Adrenal gland (tissue), 9 donors: ENCODE measurements at regions not wholly inside any gene's neighbourhood (a gene's known extent, or its start where the extent isn't known, plus 50 kb on each side); places are given as distances from the start of the nearest gene placed in this dataset.

ENCODE experiments used
- DNase-seq, 7 donors: peaks; one replicate each; pipeline ENCODE4 v3.0.0-alpha.2; 2019 to 2020
- H3K27ac ChIP-seq, 5 donors: fragments of 200-600 bp; sonication (generic) in 4 of 5; 1 replicate in 3 of 5; 2 replicates in 2 of 5; pipeline versions ENCODE4 v1.5.1 to v1.8.0; 2016 to 2020; ENCODE audit warnings: mild to moderate bottlenecking in 1 of 5
- H3K27me3 ChIP-seq: fragments of 200-600 bp; 2 replicates; pipeline ENCODE4 v1.8.0; 2021
- H3K36me3 ChIP-seq, 2 donors: fragments of 200-600 bp; replicated peaks in 1 of 2; 1 replicate in 1 of 2; 2 replicates in 1 of 2; pipeline versions ENCODE4 v1.5.1 to v1.8.0; 2018 to 2022
- H3K4me1 ChIP-seq, 2 donors: fragments of 200-600 bp; replicated peaks in 1 of 2; 1 replicate in 1 of 2; 2 replicates in 1 of 2; pipeline versions ENCODE4 v1.5.1 to v1.8.0; 2018 to 2021
- H3K4me3 ChIP-seq, 4 donors: fragments of 200-600 bp; sonication (generic) in 3 of 4; one replicate each; pipeline ENCODE4 v1.5.1; 2016 to 2018
- H3K9me3 ChIP-seq, 3 donors: fragments of 200-600 bp; sonication (generic) in 1 of 3; replicated peaks in 1 of 3; 1 replicate in 2 of 3; 2 replicates in 1 of 3; pipeline versions ENCODE4 v1.5.1 to v1.8.0; 2016 to 2021
- CTCF ChIP-seq, 6 experiments: fragments of 450-650 bp in 4 of 6; fragments of 200-600 bp in 2 of 6; sonication (generic) in 1 of 6; IDR thresholded peaks; 1 replicate in 5 of 6; 2 replicates in 1 of 6; pipeline versions ENCODE4 v1.5.1 to v1.8.0; 2016 to 2021; ENCODE audit warnings: antibody characterized with exemption in 6 of 6, mild to moderate bottlenecking in 2 of 6, moderate library complexity in 1 of 6
- POLR2A ChIP-seq, 2 donors: fragments of 450-650 bp; IDR thresholded peaks; one replicate each; pipeline ENCODE4 v1.6.1; 2017; ENCODE audit warnings: antibody characterized with exemption in 2 of 2, mild to moderate bottlenecking in 2 of 2, moderate library complexity in 1 of 2
- WGBS, 4 donors: extraction: QIAGEN DNeasy Blood & Tissue Kit in 2 of 4; methylation state at CpG; one replicate each; pipeline versions ENCODE4 v1.1.5 to v1.1.7; 2013 to 2017; 5-methylcytosine and 5-hydroxymethylcytosine counted together
- intact Hi-C, 2 donors: fragments of 100-400 bp; cut with DNase I; formaldehyde crosslinking; loops; one replicate each; pipeline versions ENCODE4 v1.14.1 to v1.15.0; 2022 to 2023
- donor health status: healthy with polysubstance abuse.
- donor health status: Bipolar disorder and iron deficiency.
- donor health status: DM: yes; HTN: yes; CAD: no.
- donor health status: DM: no; HTN: no; CAD: no.
- donor health status: DM: no; HTN: no; CAD: no.

GRCh38 chr5:106578736-106579135 lies 1092.0 kb downstream of the EFNA5 start:
- intact Hi-C loops = no loop called here
- H3K27me3 ChIP-seq = no peaks in the 10 kb centered on the region
- no peak overlapping the region for H3K4me3 ChIP-seq
- H3K36me3 ChIP-seq = no peaks in the 10 kb centered on the region
- DNase-seq = no peak
- no peak overlapping the region for H3K27ac ChIP-seq
- H3K4me1 ChIP-seq = no peaks in the 10 kb centered on the region
- TF ChIP-seq POLR2A (IDR thresholded peaks at IDR 0.05) = no peak
- no peaks in the 10 kb centered on the region for H3K9me3 ChIP-seq
- WGBS, 4 donors = 74 to 86% (median 84%) methylated on average over 2 of the region's 2 CpGs

- intact Hi-C loops = no loop called here
- WGBS, 4 donors = 93 to 97% (median 95%) methylated on average over 8 of the region's 8 CpGs
- TF ChIP-seq CTCF (IDR thresholded peaks at IDR 0.05) = no peak
- TF ChIP-seq POLR2A (IDR thresholded peaks at IDR 0.05) = no peak
Measured at GRCh38 chr5:106574820-106575219, 1095.9 kb downstream of the EFNA5 start.

GRCh38 chr5:106566031-106566430 lies 1104.7 kb downstream of the EFNA5 start:
- H3K27me3 ChIP-seq = no peaks in the 10 kb centered on the region
- TF ChIP-seq CTCF (IDR thresholded peaks at IDR 0.05) = no peak
- no peak for TF ChIP-seq POLR2A (IDR thresholded peaks at IDR 0.05)
- no peaks in the 10 kb centered on the region for H3K36me3 ChIP-seq
- no peaks in the 10 kb centered on the region for H3K9me3 ChIP-seq
- intact Hi-C loops = no loop called here
- H3K27ac ChIP-seq = no peak overlapping the region
- H3K4me3 ChIP-seq = no peak overlapping the region
- H3K4me1 ChIP-seq = no peaks in the 10 kb centered on the region
- 56 to 89% (median 88%) methylated on average over 4 of the region's 4 CpGs for WGBS, 4 donors
- DNase-seq = no peak

More at GRCh38 chr5:106574820-106575219, 1095.9 kb downstream of the EFNA5 start:
- Histone ChIP-seq H3K4me1 (no peaks in the 10 kb centered on the region), H3K9me3 (no peaks in the 10 kb centered on the region), H3K27me3 (no peaks in the 10 kb centered on the region), H3K4me3 (no peak overlapping the region), H3K36me3 (no peaks in the 10 kb centered on the region), H3K27ac (no peak overlapping the region)
- no peak for DNase-seq

GRCh38 chr5:106545325-106545724 lies 1125.4 kb downstream of the EFNA5 start:
- no peak for DNase-seq
- H3K4me1 ChIP-seq = no peaks in the 10 kb centered on the region
- H3K36me3 ChIP-seq = no peaks in the 10 kb centered on the region
- no peaks in the 10 kb centered on the region for H3K9me3 ChIP-seq
- intact Hi-C loops = no loop called here
- H3K27me3 ChIP-seq = no peaks in the 10 kb centered on the region
- H3K4me3 ChIP-seq = no peak overlapping the region
- TF ChIP-seq CTCF (IDR thresholded peaks at IDR 0.05) = no peak
- TF ChIP-seq POLR2A (IDR thresholded peaks at IDR 0.05) = no peak
- H3K27ac ChIP-seq = no peak overlapping the region
- 64 to 73% (median 71%) methylated on average over 2 of the region's 2 CpGs for WGBS, 4 donors

- no peak overlapping the region for H3K4me3 ChIP-seq
- H3K27ac ChIP-seq = no peak overlapping the region
- no peaks in the 10 kb centered on the region for H3K27me3 ChIP-seq
- DNase-seq = no peak
- TF ChIP-seq POLR2A (IDR thresholded peaks at IDR 0.05) = no peak
- TF ChIP-seq CTCF (IDR thresholded peaks at IDR 0.05) = no peak
- H3K9me3 ChIP-seq = no peaks in the 10 kb centered on the region
- no peaks in the 10 kb centered on the region for H3K4me1 ChIP-seq
- intact Hi-C loops = no loop called here
- WGBS, 4 donors = 58 to 90% (median 77%) methylated on average over 1 of the region's 1 CpG
- no peaks in the 10 kb centered on the region for H3K36me3 ChIP-seq
Measured at GRCh38 chr5:106543330-106543729, 1127.4 kb downstream of the EFNA5 start.
